Heart right ventricle (tissue), 16 donors: ENCODE measurements at regions not wholly inside any gene's neighbourhood (a gene's known extent, or its start where the extent isn't known, plus 50 kb on each side); places are given as distances from the start of the nearest gene placed in this dataset.

Source experiments
- ATAC-seq, 8 donors: fragments of 200-7000 bp; cut with Tn5 transposase; one replicate each; pipeline ENCODE4 v1.9.1; 2020; ENCODE audit warnings: mild to moderate bottlenecking in 8 of 8, moderate library complexity in 8 of 8, moderate number of reproducible peaks in 1 of 8
- DNase-seq, 2 donors: peaks; one replicate each; pipeline ENCODE4 v3.0.0-alpha.2; 2020
- H3K27ac ChIP-seq, 10 donors: fragments of 200-600 bp; sonication (generic) in 2 of 10; one replicate each; pipeline versions ENCODE4 v1.5.0 to v1.8.0; 2020 to 2022; ENCODE audit warnings: mild to moderate bottlenecking in 3 of 10
- H3K27me3 ChIP-seq, 7 donors: fragments of 200-600 bp; one replicate each; pipeline ENCODE4 v1.8.0; 2021 to 2022; ENCODE audit warnings: mild to moderate bottlenecking in 2 of 7
- H3K36me3 ChIP-seq, 9 donors: fragments of 200-600 bp; sonication (generic) in 1 of 9; one replicate each; pipeline versions ENCODE4 v1.5.0 to v1.8.0; 2020 to 2022; ENCODE audit warnings: mild to moderate bottlenecking in 2 of 9
- H3K4me1 ChIP-seq, 9 donors: fragments of 200-600 bp; sonication (generic) in 1 of 9; one replicate each; pipeline versions ENCODE4 v1.5.0 to v1.8.0; 2020 to 2022; ENCODE audit warnings: mild to moderate bottlenecking in 4 of 9
- H3K4me3 ChIP-seq, 10 donors: fragments of 200-600 bp; sonication (generic) in 2 of 10; one replicate each; pipeline versions ENCODE4 v1.5.0 to v1.8.0; 2020 to 2022; ENCODE audit warnings: mild to moderate bottlenecking in 7 of 10, moderate library complexity in 2 of 10
- H3K9me3 ChIP-seq, 11 donors: fragments of 200-600 bp in 10 of 11; sonication (generic) in 2 of 11; one replicate each; pipeline versions ENCODE4 v1.5.0 to v1.8.0; 2013 to 2022; ENCODE audit warnings: mild to moderate bottlenecking in 2 of 11, control low read depth in 1 of 11, moderate library complexity in 1 of 11
- CTCF ChIP-seq, 9 donors: fragments of 200-600 bp; sonication (generic) in 2 of 9; IDR thresholded peaks; one replicate each; pipeline versions ENCODE4 v1.5.0 to v1.8.0; 2021 to 2022; ENCODE audit warnings: antibody characterized with exemption in 9 of 9, mild to moderate bottlenecking in 5 of 9, moderate library complexity in 1 of 9
- WGBS, 2 donors: extraction: QIAGEN DNeasy Blood & Tissue Kit; methylation state at CpG; one replicate each; pipeline ENCODE4 v1.1.7; 2013; ENCODE audit warnings: inconsistent platforms in 1 of 2; 5-methylcytosine and 5-hydroxymethylcytosine counted together
- intact Hi-C, 10 donors: fragments of 100-400 bp; cut with DNase I; formaldehyde crosslinking; loops; one replicate each; pipeline versions ENCODE4 v1.11.1 to v1.14.2; 2022
- donor health status: Arrhythmogenic right ventricular cardiomyopathy.
- donor health status: ischemic (EF 13 %, LVEDD 7.1; RV severe dilation, severe dysfunction).
- donor health status: healthy with polysubstance abuse.
- donor health status: DM: no; HTN: yes; CAD: no.
- donor health status: DM: no; HTN: no; CAD: no.
- donor health status: ischemic (EF 25% LVEDD 6.9; RV normal size, moderate dysfunction).
- donor health status: ischemic (EF 25% LVEDD 5.7; RV mildly dilated, moderate dysfunction).
- donor health status: healthy.
- donor health status: DM: yes; HTN: yes; CAD: no.
- donor health status: Ischemic cardiomyopathy.
- donor health status: ischemic (EF 35%, LVEDD 5.7; RV mildly dilated, moderate dysfunction).
- donor health status: nonischemic (EF 11% LVEDD 7.7; RV severe dilation, severe dysfunction).
- donor health status: DM: yes; HTN: yes; CAD: no.
- donor health status: PGD.
- donor health status: ischemic (EF 29% LVEDD 5.4; RV normal size, mild dysfunction).
- donor health status: nonischemic (EF 23%, LVEDD 6.1; RV moderate dilation, normal function).

- H3K4me3 ChIP-seq: no peak overlapping the region
- H3K36me3 ChIP-seq: no peaks in the 10 kb centered on the region
- ATAC-seq: no peak
- intact Hi-C loops: no loop called here
- H3K27me3 ChIP-seq: no peaks in the 10 kb centered on the region
- no peak for TF ChIP-seq CTCF (IDR thresholded peaks at IDR 0.05)
- H3K9me3 ChIP-seq: no peaks in the 10 kb centered on the region
- no peaks in the 10 kb centered on the region for H3K4me1 ChIP-seq
- WGBS, 2 donors: 69 to 83% methylated on average over 1 of the region's 1 CpG
- no peak overlapping the region for H3K27ac ChIP-seq
- DNase-seq: no peak
Observed at GRCh38 chr2:155020246-155020645, 321.8 kb downstream of the KCNJ3 start.

- Histone ChIP-seq H3K4me3 (no peak overlapping the region), H3K27ac (no peak overlapping the region), H3K36me3 (no peaks in the 10 kb centered on the region), H3K9me3 (peaks cover 0 to 16% (median 0%) of the 10 kb centered on the region in 11 donors), H3K4me1 (no peaks in the 10 kb centered on the region), H3K27me3 (no peaks in the 10 kb centered on the region)
- ATAC-seq (no peak), DNase-seq (no peak)
- intact Hi-C loops: no loop called here
- TF ChIP-seq CTCF (IDR thresholded peaks at IDR 0.05): no peak
- 60 to 71% methylated on average over 2 of the region's 2 CpGs for WGBS, 2 donors
Observed at GRCh38 chr2:155010925-155011324, 312.4 kb downstream of the KCNJ3 start.

GRCh38 chr2:154995361-154995760, 296.9 kb downstream of the KCNJ3 start:
- DNase-seq: no peak
- no peak overlapping the region for H3K27ac ChIP-seq
- peaks cover 0 to 4% (median 0%) of the 10 kb centered on the region in 11 donors for H3K9me3 ChIP-seq
- no peak overlapping the region for H3K4me3 ChIP-seq
- H3K4me1 ChIP-seq: peaks cover 0 to 3% (median 0%) of the 10 kb centered on the region in 9 donors
- no peaks in the 10 kb centered on the region for H3K36me3 ChIP-seq
- WGBS, 2 donors: 85 to 90% methylated on average over 2 of the region's 2 CpGs
- intact Hi-C loops: no loop called here
- no peak for TF ChIP-seq CTCF (IDR thresholded peaks at IDR 0.05)
- no peak for ATAC-seq
- H3K27me3 ChIP-seq: no peaks in the 10 kb centered on the region

GRCh38 chr2:154992826-154993225, 294.3 kb downstream of the KCNJ3 start:
- H3K4me1 ChIP-seq: peaks cover 0 to 3% (median 0%) of the 10 kb centered on the region in 9 donors
- DNase-seq (peak in 1 of 2 donors; percentile 11), ATAC-seq (peak in 6 of 8 donors; percentile 28 to 96 (median 84))
- no peak overlapping the region for H3K4me3 ChIP-seq
- intact Hi-C loops: no loop called here
- H3K27ac ChIP-seq: no peak overlapping the region
- TF ChIP-seq CTCF (IDR thresholded peaks at IDR 0.05): no peak
- H3K27me3 ChIP-seq: no peaks in the 10 kb centered on the region
- H3K9me3 ChIP-seq: peaks cover 0 to 4% (median 0%) of the 10 kb centered on the region in 11 donors
- H3K36me3 ChIP-seq: no peaks in the 10 kb centered on the region
- WGBS, 2 donors: 27 to 42% methylated on average over 2 of the region's 2 CpGs
